IPS-NIHi11 (cell line): ENCODE measurements at regions not wholly inside any gene's neighbourhood (a gene's known extent, or its start where the extent isn't known, plus 50 kb on each side); places are given as distances from the start of the nearest gene placed in this dataset.
A peak's percentile ranks its signal among the peaks of the same experiment; 100 is the strongest.

Source experiments
- DNase-seq: peaks from one replicate; pipeline ENCODE4 v3.0.0; 2012; ENCODE audit warnings: mixed read lengths, low spot score

GRCh38 chr6:16078064-16078463, 50.8 kb upstream of the MYLIP start:
- no peak for DNase-seq

- no peak for DNase-seq
Measured at GRCh38 chr6:16069671-16070070, 59.2 kb upstream of the MYLIP start.

GRCh38 chr6:16069222-16069621, 59.7 kb upstream of the MYLIP start:
- no peak for DNase-seq

GRCh38 chr6:16067568-16067967, 61.3 kb upstream of the MYLIP start:
- DNase-seq: no peak

- peak; percentile 56 for DNase-seq
Measured at GRCh38 chr6:16064671-16065072, 64.2 kb upstream of the MYLIP start.

GRCh38 chr6:16063580-16063979, 65.3 kb upstream of the MYLIP start:
- DNase-seq: no peak

- no peak for DNase-seq
Measured at GRCh38 chr6:16061818-16062217, 67.1 kb upstream of the MYLIP start.

- DNase-seq: no peak
Measured at GRCh38 chr6:16060039-16060438, 68.8 kb upstream of the MYLIP start.

GRCh38 chr6:16059496-16059895, 69.4 kb upstream of the MYLIP start:
- peak; percentile 24 for DNase-seq

- no peak for DNase-seq
Measured at GRCh38 chr6:16058929-16059345, 69.9 kb upstream of the MYLIP start.

GRCh38 chr6:16058201-16058928, 70.5 kb upstream of the MYLIP start:
- DNase-seq: no peak

GRCh38 chr6:16057446-16057845, 71.4 kb upstream of the MYLIP start:
- no peak for DNase-seq

- no peak for DNase-seq
Measured at GRCh38 chr6:16056263-16056870, 72.5 kb upstream of the MYLIP start.

- no peak for DNase-seq
Measured at GRCh38 chr6:16055852-16056251, 73.0 kb upstream of the MYLIP start.

- DNase-seq: no peak
Measured at GRCh38 chr6:16049168-16049567, 79.7 kb upstream of the MYLIP start.

- no peak for DNase-seq
Measured at GRCh38 chr6:16048221-16048620, 80.7 kb upstream of the MYLIP start.

- DNase-seq: no peak
Measured at GRCh38 chr6:16047435-16047990, 81.4 kb upstream of the MYLIP start.

- no peak for DNase-seq
Measured at GRCh38 chr6:16045238-16045637, 83.6 kb upstream of the MYLIP start.

- no peak for DNase-seq
Measured at GRCh38 chr6:16044211-16044643, 84.7 kb upstream of the MYLIP start.

- no peak for DNase-seq
Measured at GRCh38 chr6:16043171-16044135, 85.4 kb upstream of the MYLIP start.

- no peak for DNase-seq
Measured at GRCh38 chr6:16042751-16043150, 86.1 kb upstream of the MYLIP start.

- no peak for DNase-seq
Measured at GRCh38 chr6:16041327-16041726, 87.6 kb upstream of the MYLIP start.
